ENCODE measurements at regions not wholly inside any gene's neighbourhood (a gene's known extent, or its start where the extent isn't known, plus 50 kb on each side); places are given as distances from the start of the nearest gene placed in this dataset.
"Not testable (repeated sequence)": the region's sequence is repeated elsewhere in the genome, so short reads cannot be mapped to it uniquely, and the experiment has no call there.

DNA sequence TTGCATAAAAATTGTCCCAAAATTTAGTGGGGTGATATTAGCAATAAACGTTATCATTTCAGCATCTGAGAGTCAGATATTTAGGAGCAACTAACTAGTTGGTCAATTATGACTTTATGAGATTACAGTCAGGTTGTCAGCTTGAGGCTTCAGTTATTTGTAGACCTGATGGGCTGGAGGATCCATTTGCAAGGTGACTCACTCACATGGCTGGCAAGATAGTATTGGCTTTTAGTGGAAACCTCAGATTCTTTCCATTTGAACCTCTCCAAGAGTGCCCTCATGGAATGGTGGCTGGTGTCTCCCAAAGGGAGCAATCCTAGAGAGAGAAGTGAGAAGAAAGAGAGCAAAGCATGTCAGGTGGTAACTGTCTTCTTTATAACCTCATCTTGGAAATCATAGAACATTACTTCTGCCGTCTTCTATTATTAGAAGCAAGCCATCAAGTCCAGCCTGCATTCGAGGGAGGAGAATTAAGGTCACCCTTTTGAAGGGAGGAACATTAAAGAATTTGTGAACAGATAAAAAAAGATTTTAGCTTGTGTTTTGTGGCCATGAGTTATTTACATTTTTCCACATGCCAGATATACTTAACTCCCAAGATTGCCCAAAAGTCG, 92.5 kb downstream of the HAUS1 start:
- intact Hi-C loops (cut with DNase I; ENCODE audit: low total_unique reads) = no loop called here
- Histone ChIP-seq H3K4me3 (no peak overlapping the region), H3K27ac (no peak overlapping the region), H3K9me3 (no peaks in the 10 kb centered on the region), H3K4me1 (peaks cover 0 to 66% (median 24%) of the 10 kb centered on the region in 6 donors), H3K36me3 (peaks cover 0 to 14% (median 0%) of the 10 kb centered on the region in 6 donors), H3K27me3 (replicated peaks in 1 of 7) (no peaks in the 10 kb centered on the region)
- 68 to 82% (median 79%) methylated on average over 4 of the region's 4 CpGs for WGBS, 5 donors
- TF ChIP-seq, protein P1, sequence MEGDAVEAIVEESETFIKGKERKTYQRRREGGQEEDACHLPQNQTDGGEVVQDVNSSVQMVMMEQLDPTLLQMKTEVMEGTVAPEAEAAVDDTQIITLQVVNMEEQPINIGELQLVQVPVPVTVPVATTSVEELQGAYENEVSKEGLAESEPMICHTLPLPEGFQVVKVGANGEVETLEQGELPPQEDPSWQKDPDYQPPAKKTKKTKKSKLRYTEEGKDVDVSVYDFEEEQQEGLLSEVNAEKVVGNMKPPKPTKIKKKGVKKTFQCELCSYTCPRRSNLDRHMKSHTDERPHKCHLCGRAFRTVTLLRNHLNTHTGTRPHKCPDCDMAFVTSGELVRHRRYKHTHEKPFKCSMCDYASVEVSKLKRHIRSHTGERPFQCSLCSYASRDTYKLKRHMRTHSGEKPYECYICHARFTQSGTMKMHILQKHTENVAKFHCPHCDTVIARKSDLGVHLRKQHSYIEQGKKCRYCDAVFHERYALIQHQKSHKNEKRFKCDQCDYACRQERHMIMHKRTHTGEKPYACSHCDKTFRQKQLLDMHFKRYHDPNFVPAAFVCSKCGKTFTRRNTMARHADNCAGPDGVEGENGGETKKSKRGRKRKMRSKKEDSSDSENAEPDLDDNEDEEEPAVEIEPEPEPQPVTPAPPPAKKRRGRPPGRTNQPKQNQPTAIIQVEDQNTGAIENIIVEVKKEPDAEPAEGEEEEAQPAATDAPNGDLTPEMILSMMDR (IDR thresholded peaks at IDR 0.05 in 8 of 11, conservative IDR thresholded peaks at IDR 0.05 in 3 of 11) = no peak
- TF ChIP-seq POLR2A (IDR thresholded peaks at IDR 0.05) (no peak), POLR2AphosphoS5 (IDR thresholded peaks at IDR 0.05) (no peak)
- DNase-seq = no peak

DNA sequence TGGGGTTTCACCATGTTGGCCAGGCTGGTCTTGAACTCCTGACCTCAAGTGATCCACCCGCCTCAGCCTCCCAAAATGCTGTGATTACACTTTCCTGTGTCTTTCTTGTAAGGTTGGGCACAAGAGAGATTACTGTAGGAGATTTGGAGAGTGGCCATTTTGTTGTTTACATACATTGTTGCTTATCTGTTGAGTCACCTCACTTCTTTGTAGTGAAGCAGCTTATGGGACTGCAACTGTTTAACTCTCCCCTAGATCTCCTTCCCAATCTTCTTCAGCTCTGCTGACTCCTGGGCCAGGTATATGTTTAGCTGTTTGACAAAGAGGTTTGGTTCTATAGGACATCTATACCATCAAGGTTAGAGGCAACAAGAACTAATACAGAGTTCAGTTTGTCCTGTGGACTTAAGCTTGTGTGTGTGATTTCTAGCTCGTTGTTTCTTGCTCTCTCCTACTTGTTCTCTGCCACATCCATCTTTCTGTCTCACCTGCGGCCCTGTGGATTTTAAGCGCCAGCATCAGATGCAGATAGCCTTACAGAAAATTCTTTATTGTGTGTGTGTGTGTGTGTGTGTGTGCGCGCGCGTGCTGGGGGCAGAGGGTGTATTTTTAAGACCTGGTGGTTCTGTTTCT, 95.4 kb downstream of the HAUS1 start:
- H3K4me3 ChIP-seq = peak overlapping the region in 1 of 8 donors; percentile 0
- no peaks in the 10 kb centered on the region for H3K9me3 ChIP-seq
- intact Hi-C loops (cut with DNase I; ENCODE audit: low total_unique reads) = no loop called here
- peak overlapping the region in 3 of 8 donors; percentile 1 to 60 (median 44) for H3K27ac ChIP-seq
- H3K4me1 ChIP-seq = peaks cover 0 to 76% (median 42%) of the 10 kb centered on the region in 6 donors
- no peak for DNase-seq
- H3K36me3 ChIP-seq = peaks cover 0 to 14% (median 0%) of the 10 kb centered on the region in 6 donors
- TF ChIP-seq POLR2A (IDR thresholded peaks at IDR 0.05) (no peak), POLR2AphosphoS5 (IDR thresholded peaks at IDR 0.05) (no peak)
- TF ChIP-seq, protein P1 (IDR thresholded peaks at IDR 0.05 in 8 of 11, conservative IDR thresholded peaks at IDR 0.05 in 3 of 11) = no peak
- no peaks in the 10 kb centered on the region for H3K27me3 ChIP-seq (replicated peaks in 1 of 7)
- WGBS, 5 donors = 77 to 88% (median 84%) methylated on average over 8 of the region's 8 CpGs

DNA sequence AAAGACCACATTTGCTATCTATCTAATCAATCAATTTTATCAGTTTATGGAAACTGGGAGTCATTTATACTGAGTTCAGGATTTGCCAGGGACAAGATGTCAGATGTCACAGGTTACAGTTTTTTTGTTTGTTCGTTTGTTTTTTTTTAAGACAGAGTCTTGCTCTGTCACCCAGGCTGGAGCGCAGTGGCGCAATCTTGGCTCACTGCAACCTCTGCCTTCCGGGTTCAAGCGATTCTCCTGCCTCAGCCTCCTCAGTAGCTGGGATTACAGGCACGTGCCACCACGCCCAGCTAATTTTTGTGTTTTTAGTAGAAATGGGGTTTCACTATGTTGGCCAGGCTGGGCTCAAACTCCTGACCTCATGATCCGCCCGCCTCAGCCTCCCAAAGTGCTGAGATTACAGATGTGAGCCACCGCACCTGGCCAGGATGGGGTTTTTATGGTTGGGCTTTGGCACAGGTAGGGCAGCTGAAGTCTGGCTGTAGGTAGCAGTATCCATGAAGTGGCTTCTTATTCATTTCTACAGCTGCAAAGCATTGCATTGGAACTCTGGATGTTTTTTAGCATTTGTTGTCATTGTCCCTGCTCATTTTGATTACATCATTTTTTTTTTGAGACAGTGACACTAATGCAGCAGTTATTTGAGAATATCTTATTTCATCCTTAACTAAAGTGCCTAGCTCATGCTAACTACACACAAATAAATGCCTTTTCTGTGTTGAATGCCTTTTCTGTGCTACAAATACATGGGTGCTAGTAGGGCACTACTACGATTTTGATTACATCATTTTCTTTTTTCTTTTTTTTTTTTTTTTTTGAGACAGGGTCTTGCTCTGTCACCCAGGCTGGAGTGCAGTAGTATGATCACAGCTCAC, 96.2 kb downstream of the HAUS1 start:
- WGBS, 5 donors = 66 to 91% (median 84%) methylated on average over 11 of the region's 11 CpGs
- H3K4me3 ChIP-seq = peak overlapping the region in 1 of 8 donors; percentile 0
- H3K27me3 ChIP-seq (replicated peaks in 1 of 7); H3K9me3 ChIP-seq; DNase-seq; intact Hi-C loops (cut with DNase I; ENCODE audit: low total_unique reads): not testable (repeated sequence)
- H3K27ac ChIP-seq = peak overlapping the region in 3 of 8 donors; percentile 40 to 60 (median 44)
- peaks cover 0 to 14% (median 0%) of the 10 kb centered on the region in 6 donors for H3K36me3 ChIP-seq
- H3K4me1 ChIP-seq = peaks cover 0 to 84% (median 49%) of the 10 kb centered on the region in 6 donors

DNA sequence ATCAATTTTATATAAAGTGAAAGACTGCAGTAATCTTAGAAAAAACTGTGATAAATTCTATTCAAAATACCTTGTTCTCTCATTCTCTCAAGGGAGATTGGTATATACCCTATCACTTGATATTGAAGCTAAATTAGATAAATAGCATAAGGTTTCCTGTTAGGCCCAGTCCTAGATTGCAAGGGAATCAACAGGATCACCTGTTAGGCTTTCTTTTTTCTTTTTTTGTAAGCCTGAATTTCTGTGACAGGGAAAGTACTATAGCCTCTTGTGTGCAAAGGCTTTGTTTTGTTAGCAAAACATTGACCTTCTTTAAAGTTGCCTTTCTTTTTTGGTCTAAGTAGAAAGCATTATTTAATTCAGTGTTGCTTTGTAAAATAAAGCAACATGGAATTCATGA, 100.0 kb downstream of the HAUS1 start:
- Histone ChIP-seq H3K4me3 (no peak overlapping the region), H3K36me3 (no peaks in the 10 kb centered on the region), H3K4me1 (peaks cover 0 to 91% (median 48%) of the 10 kb centered on the region in 6 donors), H3K9me3 (no peaks in the 10 kb centered on the region), H3K27me3 (replicated peaks in 1 of 7) (no peaks in the 10 kb centered on the region), H3K27ac (peak overlapping the region in 1 of 8 donors; percentile 40)
- intact Hi-C loops (cut with DNase I; ENCODE audit: low total_unique reads) = no loop called here
- TF ChIP-seq, protein P1 (IDR thresholded peaks at IDR 0.05 in 8 of 11, conservative IDR thresholded peaks at IDR 0.05 in 3 of 11) = no peak
- TF ChIP-seq POLR2AphosphoS5 (IDR thresholded peaks at IDR 0.05) (no peak), POLR2A (IDR thresholded peaks at IDR 0.05) (no peak)
- no peak for DNase-seq

Data from spleen (tissue), 11 donors.